MM.1S (cell line): ENCODE measurements at regions not wholly inside any gene's neighbourhood (a gene's known extent, or its start where the extent isn't known, plus 50 kb on each side); places are given as distances from the start of the nearest gene placed in this dataset.

Experiments used
- EZH2 ChIP-seq: fragments of 300-600 bp; sonication (generic); optimal IDR thresholded peaks from 2 replicates; pipeline ENCODE3; 2017; ENCODE audit warnings: low read depth, mild to moderate bottlenecking, antibody characterized with exemption, low read length, mixed read lengths
- EZH2phosphoT487 ChIP-seq: fragments of 300-600 bp; sonication (generic); IDR thresholded peaks from 2 replicates; pipeline ENCODE4 v1.6.1; 2018; ENCODE audit warnings: antibody characterized with exemption, low read length
- TF ChIP-seq, protein P1 (sequence below): fragments of 300-600 bp; sonication (generic); IDR thresholded peaks from 2 replicates; pipeline ENCODE4 v1.5.1; 2016; ENCODE audit warnings: antibody characterized with exemption, low read length, mixed read lengths

DNA sequence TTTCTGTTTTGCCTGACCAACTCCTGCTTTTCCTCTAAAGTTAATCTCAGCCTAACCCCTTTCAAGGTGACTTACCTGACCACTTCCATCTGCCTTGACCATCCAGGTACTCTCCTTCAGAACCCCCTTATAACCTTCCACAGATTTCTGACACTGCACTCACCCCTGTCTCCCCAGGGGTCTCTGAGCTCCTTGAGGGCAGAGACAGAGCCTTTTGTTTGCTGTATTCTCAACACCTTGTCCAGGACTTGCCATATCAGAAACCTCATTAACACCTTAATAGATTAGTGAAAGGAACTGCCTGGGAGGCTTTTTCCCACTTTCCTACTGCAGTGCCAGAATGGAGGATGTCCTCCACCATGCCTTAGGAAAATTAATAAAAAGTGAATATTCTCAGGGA is 119.7 kb upstream of the SERPINE2 start:
- TF ChIP-seq, protein P1, sequence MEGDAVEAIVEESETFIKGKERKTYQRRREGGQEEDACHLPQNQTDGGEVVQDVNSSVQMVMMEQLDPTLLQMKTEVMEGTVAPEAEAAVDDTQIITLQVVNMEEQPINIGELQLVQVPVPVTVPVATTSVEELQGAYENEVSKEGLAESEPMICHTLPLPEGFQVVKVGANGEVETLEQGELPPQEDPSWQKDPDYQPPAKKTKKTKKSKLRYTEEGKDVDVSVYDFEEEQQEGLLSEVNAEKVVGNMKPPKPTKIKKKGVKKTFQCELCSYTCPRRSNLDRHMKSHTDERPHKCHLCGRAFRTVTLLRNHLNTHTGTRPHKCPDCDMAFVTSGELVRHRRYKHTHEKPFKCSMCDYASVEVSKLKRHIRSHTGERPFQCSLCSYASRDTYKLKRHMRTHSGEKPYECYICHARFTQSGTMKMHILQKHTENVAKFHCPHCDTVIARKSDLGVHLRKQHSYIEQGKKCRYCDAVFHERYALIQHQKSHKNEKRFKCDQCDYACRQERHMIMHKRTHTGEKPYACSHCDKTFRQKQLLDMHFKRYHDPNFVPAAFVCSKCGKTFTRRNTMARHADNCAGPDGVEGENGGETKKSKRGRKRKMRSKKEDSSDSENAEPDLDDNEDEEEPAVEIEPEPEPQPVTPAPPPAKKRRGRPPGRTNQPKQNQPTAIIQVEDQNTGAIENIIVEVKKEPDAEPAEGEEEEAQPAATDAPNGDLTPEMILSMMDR: no peak
- TF ChIP-seq EZH2phosphoT487 (no peak), EZH2 (no peak)
